ENCODE measurements at regions not wholly inside any gene's neighbourhood (a gene's known extent, or its start where the extent isn't known, plus 50 kb on each side); places are given as distances from the start of the nearest gene placed in this dataset.
A peak's percentile ranks its signal among the peaks of the same experiment; 100 is the strongest.

GRCh38 chr9:113695440-113695851 is 180.7 kb upstream of the ZNF618 start:
- no peaks in the 10 kb centered on the region for H3K36me3 ChIP-seq (ENCODE audit: control insufficient read depth in 2 of 3, insufficient read depth in 3 of 3, low read length in 3 of 3)
- H3K27me3 ChIP-seq (ENCODE audit: control insufficient read depth in 2 of 2, insufficient read depth in 2 of 2, low read length in 2 of 2), result no peaks in the 10 kb centered on the region
- H3K4me3 ChIP-seq (ENCODE audit: low read length), result no peak overlapping the region
- POLR2A ChIA-PET, result no interaction called here
- peaks cover 17 to 56% (median 30%) of the 10 kb centered on the region in 5 donors for H3K27me3 Mint-ChIP-seq
- CTCF ChIA-PET, result no interaction called here
- H3K27ac Mint-ChIP-seq, result no peak overlapping the region
- peaks cover 6 to 18% (median 12%) of the 10 kb centered on the region in 7 donors for H3K4me1 Mint-ChIP-seq
- H3K27ac ChIP-seq (ENCODE audit: low read depth, low read length), result no peak overlapping the region
- DNase-seq (no peak), ATAC-seq (peak; percentile 42)
- intact Hi-C loops (cut with micrococcal nuclease), result no loop called here
- H3K9me3 ChIP-seq (ENCODE audit: control insufficient read depth in 2 of 3, low read length in 3 of 3), result no peaks in the 10 kb centered on the region
- peaks cover 0 to 23% of the 10 kb centered on the region in 2 donors for H3K4me1 ChIP-seq (ENCODE audit: control insufficient read depth in 2 of 2, insufficient read depth in 2 of 2, low read length in 2 of 2)
- H3K36me3 Mint-ChIP-seq, result peaks cover 0 to 4% (median 0%) of the 10 kb centered on the region in 5 donors
- H3K9me3 Mint-ChIP-seq, result peaks cover 0 to 21% (median 5%) of the 10 kb centered on the region in 11 donors
- no peak overlapping the region for H3K4me3 Mint-ChIP-seq

DNA sequence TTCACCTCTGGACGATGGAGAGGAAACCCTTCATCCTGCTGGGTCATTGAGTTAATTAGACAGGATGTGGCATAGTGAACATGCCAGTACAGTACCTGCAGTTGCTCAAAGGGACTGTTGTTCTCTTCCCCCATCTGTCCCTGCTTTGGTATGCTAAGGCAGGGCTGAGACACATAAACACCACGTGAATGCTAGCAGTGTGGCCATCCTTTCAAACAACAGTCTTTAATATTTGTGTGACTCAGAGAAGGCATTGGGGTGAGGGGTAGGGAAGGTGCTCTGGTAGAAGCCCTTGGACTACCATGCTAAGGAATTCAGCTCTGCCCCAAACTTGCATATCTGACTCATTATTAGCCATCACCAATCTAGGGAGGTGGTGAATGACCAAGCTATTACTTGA is 180.2 kb upstream of the ZNF618 start:
- Histone ChIP-seq H3K27me3 (ENCODE audit: control insufficient read depth in 2 of 2, insufficient read depth in 2 of 2, low read length in 2 of 2) (no peaks in the 10 kb centered on the region), H3K4me3 (ENCODE audit: low read length) (no peak overlapping the region), H3K9me3 (ENCODE audit: control insufficient read depth in 2 of 3, low read length in 3 of 3) (no peaks in the 10 kb centered on the region), H3K27ac (ENCODE audit: low read depth, low read length) (no peak overlapping the region), H3K4me1 (ENCODE audit: control insufficient read depth in 2 of 2, insufficient read depth in 2 of 2, low read length in 2 of 2) (peaks cover 0 to 23% of the 10 kb centered on the region in 2 donors), H3K36me3 (ENCODE audit: control insufficient read depth in 2 of 3, insufficient read depth in 3 of 3, low read length in 3 of 3) (no peaks in the 10 kb centered on the region)
- CTCF ChIA-PET, result no interaction called here
- H3K27ac Mint-ChIP-seq, result no peak overlapping the region
- ATAC-seq (peak; percentile 38), DNase-seq (no peak)
- intact Hi-C loops (cut with micrococcal nuclease), result no loop called here
- H3K9me3 Mint-ChIP-seq, result peaks cover 0 to 22% (median 6%) of the 10 kb centered on the region in 11 donors
- peaks cover 4 to 18% (median 12%) of the 10 kb centered on the region in 7 donors for H3K4me1 Mint-ChIP-seq
- peaks cover 17 to 56% (median 31%) of the 10 kb centered on the region in 5 donors for H3K27me3 Mint-ChIP-seq
- peaks cover 0 to 4% (median 3%) of the 10 kb centered on the region in 5 donors for H3K36me3 Mint-ChIP-seq
- POLR2A ChIA-PET, result no interaction called here
- no peak overlapping the region for H3K4me3 Mint-ChIP-seq

GRCh38 chr9:113701774-113702755 is 174.0 kb upstream of the ZNF618 start:
- no peak overlapping the region for H3K27ac ChIP-seq (ENCODE audit: low read depth, low read length)
- CTCF ChIA-PET, result no interaction called here
- POLR2A ChIA-PET, result no interaction called here
- H3K9me3 ChIP-seq (ENCODE audit: control insufficient read depth in 2 of 3, low read length in 3 of 3), result no peaks in the 10 kb centered on the region
- H3K4me1 ChIP-seq (ENCODE audit: control insufficient read depth in 2 of 2, insufficient read depth in 2 of 2, low read length in 2 of 2), result peaks cover 0 to 10% of the 10 kb centered on the region in 2 donors
- no peak overlapping the region for H3K27ac Mint-ChIP-seq
- H3K36me3 Mint-ChIP-seq, result peaks cover 0 to 4% (median 4%) of the 10 kb centered on the region in 5 donors
- H3K4me3 ChIP-seq (ENCODE audit: low read length), result no peak overlapping the region
- no peak overlapping the region for H3K4me3 Mint-ChIP-seq
- intact Hi-C loops (cut with micrococcal nuclease), result no loop called here
- no peaks in the 10 kb centered on the region for H3K27me3 ChIP-seq (ENCODE audit: control insufficient read depth in 2 of 2, insufficient read depth in 2 of 2, low read length in 2 of 2)
- ATAC-seq, result no peak
- peaks cover 0 to 4% (median 0%) of the 10 kb centered on the region in 7 donors for H3K4me1 Mint-ChIP-seq
- peaks cover 4 to 22% (median 6%) of the 10 kb centered on the region in 5 donors for H3K27me3 Mint-ChIP-seq
- H3K36me3 ChIP-seq (ENCODE audit: control insufficient read depth in 2 of 3, insufficient read depth in 3 of 3, low read length in 3 of 3), result no peaks in the 10 kb centered on the region
- H3K9me3 Mint-ChIP-seq, result peaks cover 0 to 15% (median 1%) of the 10 kb centered on the region in 11 donors
- DNase-seq, result no peak

- ChIA-PET POLR2A (no interaction called here), CTCF (no interaction called here)
- Histone ChIP-seq H3K9me3 (ENCODE audit: control insufficient read depth in 2 of 3, low read length in 3 of 3) (no peaks in the 10 kb centered on the region), H3K27ac (ENCODE audit: low read depth, low read length) (no peak overlapping the region), H3K27me3 (ENCODE audit: control insufficient read depth in 2 of 2, insufficient read depth in 2 of 2, low read length in 2 of 2) (no peaks in the 10 kb centered on the region), H3K4me3 (ENCODE audit: low read length) (no peak overlapping the region), H3K36me3 (ENCODE audit: control insufficient read depth in 2 of 3, insufficient read depth in 3 of 3, low read length in 3 of 3) (no peaks in the 10 kb centered on the region), H3K4me1 (ENCODE audit: control insufficient read depth in 2 of 2, insufficient read depth in 2 of 2, low read length in 2 of 2) (peaks cover 0 to 10% of the 10 kb centered on the region in 2 donors)
- ATAC-seq (peak; percentile 38), DNase-seq (no peak)
- no peak overlapping the region for H3K27ac Mint-ChIP-seq
- H3K4me3 Mint-ChIP-seq, result no peak overlapping the region
- peaks cover 7 to 18% (median 14%) of the 10 kb centered on the region in 5 donors for H3K27me3 Mint-ChIP-seq
- peaks cover 0 to 26% (median 0%) of the 10 kb centered on the region in 11 donors for H3K9me3 Mint-ChIP-seq
- H3K36me3 Mint-ChIP-seq, result peaks cover 0 to 4% (median under 1%) of the 10 kb centered on the region in 5 donors
- peaks cover 0 to 4% (median 0%) of the 10 kb centered on the region in 7 donors for H3K4me1 Mint-ChIP-seq
- intact Hi-C loops (cut with micrococcal nuclease), result no loop called here
Measured at GRCh38 chr9:113705306-113705927, 170.7 kb upstream of the ZNF618 start.

DNA sequence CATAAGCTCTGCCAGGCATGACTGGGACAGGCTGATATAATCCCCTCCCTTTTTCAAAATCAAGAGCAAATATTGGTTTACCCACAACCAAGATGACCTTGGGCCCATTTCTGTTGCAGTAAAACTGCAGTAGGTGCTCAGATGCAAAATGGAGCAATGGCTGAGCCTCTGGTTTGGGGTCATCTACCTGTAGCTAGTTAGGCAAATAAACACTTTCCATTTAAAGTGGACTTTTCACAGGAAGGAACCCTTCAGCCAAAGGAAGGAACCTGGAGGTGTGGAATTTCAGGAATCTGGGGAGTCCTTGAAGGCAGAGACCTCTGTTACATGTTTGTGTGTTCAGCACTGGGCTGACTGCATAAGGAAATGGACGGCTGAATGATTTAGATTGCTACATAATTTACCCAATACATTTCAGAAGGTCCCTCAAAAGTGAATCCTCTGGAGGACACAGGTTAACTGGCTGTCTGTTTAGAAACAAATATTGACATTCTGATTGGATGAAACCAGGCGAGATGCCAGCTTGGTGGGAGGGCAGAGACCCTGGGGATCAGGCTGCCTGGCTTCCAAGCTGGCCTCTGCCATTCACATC is 170.1 kb upstream of the ZNF618 start:
- intact Hi-C loops (cut with micrococcal nuclease), result no loop called here
- H3K4me1 ChIP-seq (ENCODE audit: control insufficient read depth in 2 of 2, insufficient read depth in 2 of 2, low read length in 2 of 2), result peaks cover 0 to 10% of the 10 kb centered on the region in 2 donors
- Mint-ChIP-seq H3K36me3 (no peaks in the 10 kb centered on the region), H3K9me3 (peaks cover 0 to 20% (median 0%) of the 10 kb centered on the region in 11 donors), H3K27me3 (peaks cover 7 to 21% (median 18%) of the 10 kb centered on the region in 5 donors), H3K27ac (no peak overlapping the region), H3K4me1 (peaks cover 0 to 4% (median 0%) of the 10 kb centered on the region in 7 donors), H3K4me3 (no peak overlapping the region)
- CTCF ChIA-PET, result no interaction called here
- POLR2A ChIA-PET, result no interaction called here
- H3K36me3 ChIP-seq (ENCODE audit: control insufficient read depth in 2 of 3, insufficient read depth in 3 of 3, low read length in 3 of 3), result no peaks in the 10 kb centered on the region
- H3K4me3 ChIP-seq (ENCODE audit: low read length), result no peak overlapping the region
- no peak overlapping the region for H3K27ac ChIP-seq (ENCODE audit: low read depth, low read length)
- ATAC-seq (no peak), DNase-seq (no peak)
- H3K9me3 ChIP-seq (ENCODE audit: control insufficient read depth in 2 of 3, low read length in 3 of 3), result no peaks in the 10 kb centered on the region
- no peaks in the 10 kb centered on the region for H3K27me3 ChIP-seq (ENCODE audit: control insufficient read depth in 2 of 2, insufficient read depth in 2 of 2, low read length in 2 of 2)

DNA sequence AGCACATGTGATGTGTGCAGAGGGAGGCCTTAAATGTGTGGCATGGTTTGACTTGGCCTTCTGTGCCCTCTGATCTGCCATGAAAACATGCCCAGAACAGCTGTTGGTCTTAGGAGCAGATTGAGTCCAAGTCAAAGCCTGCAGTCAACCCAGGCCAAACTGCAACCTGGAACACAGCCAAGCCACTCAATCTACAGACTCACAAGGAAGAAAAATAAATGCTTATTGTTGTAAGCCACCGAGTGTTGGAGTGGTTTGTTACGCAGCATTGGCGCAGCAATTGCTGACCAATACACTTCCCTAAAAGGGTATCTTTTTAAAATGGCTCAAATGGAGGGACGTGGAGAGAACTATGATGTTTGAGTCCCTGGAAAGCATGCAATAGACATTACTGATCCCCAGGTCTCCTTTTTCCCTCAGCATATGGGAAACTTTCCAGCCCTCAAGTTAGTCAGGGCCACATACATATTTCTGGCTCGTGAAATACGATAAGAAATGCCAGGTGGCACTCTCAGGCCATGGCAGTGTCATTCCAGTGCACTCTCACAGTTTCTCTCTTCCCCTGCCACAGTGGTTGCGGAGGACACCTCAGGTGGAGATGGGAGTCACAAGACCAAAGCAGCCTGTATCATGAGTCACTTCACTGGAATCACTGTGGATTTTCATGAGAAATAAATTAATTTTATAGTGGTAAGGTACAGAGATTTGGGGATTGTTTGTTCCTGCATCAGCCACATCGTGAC is 168.0 kb upstream of the ZNF618 start:
- Histone ChIP-seq H3K4me1 (ENCODE audit: control insufficient read depth in 2 of 2, insufficient read depth in 2 of 2, low read length in 2 of 2) (peaks cover 0 to 10% of the 10 kb centered on the region in 2 donors), H3K27ac (ENCODE audit: low read depth, low read length) (no peak overlapping the region), H3K36me3 (ENCODE audit: control insufficient read depth in 2 of 3, insufficient read depth in 3 of 3, low read length in 3 of 3) (no peaks in the 10 kb centered on the region), H3K4me3 (ENCODE audit: low read length) (no peak overlapping the region), H3K27me3 (ENCODE audit: control insufficient read depth in 2 of 2, insufficient read depth in 2 of 2, low read length in 2 of 2) (no peaks in the 10 kb centered on the region), H3K9me3 (ENCODE audit: control insufficient read depth in 2 of 3, low read length in 3 of 3) (no peaks in the 10 kb centered on the region)
- H3K36me3 Mint-ChIP-seq, result no peaks in the 10 kb centered on the region
- H3K4me3 Mint-ChIP-seq, result no peak overlapping the region
- H3K27me3 Mint-ChIP-seq, result peaks cover 10 to 32% (median 18%) of the 10 kb centered on the region in 5 donors
- no peak overlapping the region for H3K27ac Mint-ChIP-seq
- intact Hi-C loops (cut with micrococcal nuclease), result no loop called here
- POLR2A ChIA-PET, result no interaction called here
- H3K9me3 Mint-ChIP-seq, result peaks cover 0 to 25% (median 0%) of the 10 kb centered on the region in 11 donors
- CTCF ChIA-PET, result no interaction called here
- ATAC-seq, result no peak
- no peak for DNase-seq
- peaks cover 0 to 4% (median 0%) of the 10 kb centered on the region in 7 donors for H3K4me1 Mint-ChIP-seq
